ES-I3 (cell line): ENCODE measurements at regions not wholly inside any gene's neighbourhood (a gene's known extent, or its start where the extent isn't known, plus 50 kb on each side); places are given as distances from the start of the nearest gene placed in this dataset.
"Not testable (repeated sequence)": the region's sequence is repeated elsewhere in the genome, so short reads cannot be mapped to it uniquely, and the experiment has no call there.

Experiments
- H3K36me3 ChIP-seq: 2 replicates; pipeline ENCODE4 v1.6.1; 2013; ENCODE audit warnings: mild to moderate bottlenecking, low read length, control low read depth, moderate library complexity; ENCODE audit not compliant: insufficient read depth
- H3K4me1 ChIP-seq: 2 replicates; pipeline ENCODE4 v1.6.1; 2013; ENCODE audit warnings: mild to moderate bottlenecking, control low read depth, low read length; ENCODE audit not compliant: insufficient read depth
- H3K9ac ChIP-seq: 2 replicates; pipeline ENCODE4 v1.6.1; 2013; ENCODE audit warnings: low read depth, mild to moderate bottlenecking, low read length, moderate library complexity
- H3K9me3 ChIP-seq: 2 replicates; pipeline ENCODE4 v1.6.1; 2013; ENCODE audit warnings: mild to moderate bottlenecking, low read length, moderate library complexity; ENCODE audit not compliant: control insufficient read depth, insufficient read depth

- no peak overlapping the region for H3K9ac ChIP-seq
- no peaks in the 10 kb centered on the region for H3K4me1 ChIP-seq
- H3K9me3 ChIP-seq: no peaks in the 10 kb centered on the region
- H3K36me3 ChIP-seq: no peaks in the 10 kb centered on the region; the same call in 1 of the 2 replicates
Observed at GRCh38 chr7:47080816-47081215, 501.1 kb downstream of the TNS3 start.

- no peaks in the 10 kb centered on the region for H3K9me3 ChIP-seq
- H3K9ac ChIP-seq: no peak overlapping the region
- no peaks in the 10 kb centered on the region for H3K4me1 ChIP-seq
- no peaks in the 10 kb centered on the region; the same call in 1 of the 2 replicates for H3K36me3 ChIP-seq
Observed at GRCh38 chr7:47078241-47078640, 503.7 kb downstream of the TNS3 start.

DNA sequence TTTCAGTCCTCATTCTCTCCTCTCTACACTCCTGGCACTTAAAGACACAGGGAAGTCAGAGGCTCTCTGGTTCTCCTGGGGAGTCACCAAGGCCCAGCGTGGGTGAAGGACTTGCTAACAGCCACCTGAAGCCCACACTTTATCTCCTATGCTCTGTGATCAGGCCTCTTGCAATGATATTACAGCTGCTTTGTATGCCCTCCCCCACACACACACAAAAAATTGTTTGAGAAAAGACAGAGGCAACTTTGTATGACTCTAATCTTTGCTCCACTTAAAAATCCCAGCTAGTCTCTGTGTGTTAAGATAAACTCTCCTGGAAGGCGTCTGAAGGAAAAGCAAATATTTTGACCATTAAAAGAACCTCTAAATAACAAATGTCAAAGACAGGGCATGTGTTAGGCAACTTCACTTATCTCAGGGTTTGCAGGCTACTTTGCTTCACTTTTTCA lies 507.2 kb downstream of the TNS3 start:
- H3K9me3 ChIP-seq: no peaks in the 10 kb centered on the region
- no peak overlapping the region for H3K9ac ChIP-seq
- no peaks in the 10 kb centered on the region; the same call in 1 of the 2 replicates for H3K36me3 ChIP-seq
- no peaks in the 10 kb centered on the region for H3K4me1 ChIP-seq

- H3K4me1 ChIP-seq: no peaks in the 10 kb centered on the region
- H3K9ac ChIP-seq: no peak overlapping the region
- no peaks in the 10 kb centered on the region for H3K36me3 ChIP-seq
- H3K9me3 ChIP-seq: no peaks in the 10 kb centered on the region
Observed at GRCh38 chr7:47073284-47073683, 508.6 kb downstream of the TNS3 start.

GRCh38 chr7:47071866-47072265 lies 510.0 kb downstream of the TNS3 start:
- no peaks in the 10 kb centered on the region for H3K36me3 ChIP-seq
- no peaks in the 10 kb centered on the region for H3K9me3 ChIP-seq
- no peaks in the 10 kb centered on the region for H3K4me1 ChIP-seq
- no peak overlapping the region for H3K9ac ChIP-seq

- Histone ChIP-seq H3K9me3 (no peaks in the 10 kb centered on the region), H3K9ac (no peak overlapping the region), H3K4me1 (no peaks in the 10 kb centered on the region), H3K36me3 (no peaks in the 10 kb centered on the region)
Observed at GRCh38 chr7:47069385-47070076, 512.4 kb downstream of the TNS3 start.

GRCh38 chr7:47066976-47067614 lies 514.8 kb downstream of the TNS3 start:
- Histone ChIP-seq H3K9ac (no peak overlapping the region), H3K36me3 (no peaks in the 10 kb centered on the region), H3K9me3 (no peaks in the 10 kb centered on the region), H3K4me1 (no peaks in the 10 kb centered on the region)

- Histone ChIP-seq H3K36me3 (no peaks in the 10 kb centered on the region), H3K4me1 (no peaks in the 10 kb centered on the region), H3K9me3 (no peaks in the 10 kb centered on the region), H3K9ac (no peak overlapping the region)
Observed at GRCh38 chr7:47056731-47057130, 525.2 kb downstream of the TNS3 start.

DNA sequence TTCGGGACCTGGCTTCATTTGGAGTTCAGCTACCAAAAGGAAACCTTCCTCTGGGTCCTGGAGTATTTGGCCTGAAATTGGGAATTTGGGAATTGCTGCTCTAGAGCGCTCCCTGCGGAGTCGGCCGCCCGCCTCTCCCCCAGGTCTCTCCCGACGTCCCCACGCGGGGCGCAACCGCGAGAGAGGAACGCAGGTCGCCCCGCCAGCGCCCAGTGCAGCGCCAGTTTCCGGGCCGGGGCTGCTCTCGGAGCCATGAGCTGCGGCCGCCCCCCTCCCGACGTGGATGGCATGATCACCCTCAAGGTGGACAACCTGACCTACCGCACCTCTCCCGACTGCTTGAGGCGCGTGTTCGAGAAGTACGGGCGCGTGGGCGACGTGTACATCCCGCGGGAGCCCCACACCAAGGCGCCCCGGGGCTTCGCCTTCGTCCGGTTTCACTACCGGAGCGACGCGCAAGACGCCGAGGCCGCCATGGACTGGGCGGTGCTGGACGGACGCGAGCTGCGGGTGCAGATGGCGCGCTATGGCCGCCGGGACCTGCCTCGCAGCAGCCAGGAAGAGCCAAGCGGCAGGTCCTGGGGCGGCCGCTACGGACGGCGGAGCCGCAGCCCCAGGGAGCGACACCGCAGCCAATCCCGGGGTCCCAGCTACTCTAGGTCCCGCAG lies 529.2 kb downstream of the TNS3 start:
- H3K9ac ChIP-seq, H3K36me3 ChIP-seq, H3K4me1 ChIP-seq, H3K9me3 ChIP-seq: not testable (repeated sequence)

- no peak overlapping the region for H3K9ac ChIP-seq
- no peaks in the 10 kb centered on the region for H3K4me1 ChIP-seq
- H3K36me3 ChIP-seq: no peaks in the 10 kb centered on the region
- no peaks in the 10 kb centered on the region for H3K9me3 ChIP-seq
Observed at GRCh38 chr7:47049234-47049774, 532.6 kb downstream of the TNS3 start.

DNA sequence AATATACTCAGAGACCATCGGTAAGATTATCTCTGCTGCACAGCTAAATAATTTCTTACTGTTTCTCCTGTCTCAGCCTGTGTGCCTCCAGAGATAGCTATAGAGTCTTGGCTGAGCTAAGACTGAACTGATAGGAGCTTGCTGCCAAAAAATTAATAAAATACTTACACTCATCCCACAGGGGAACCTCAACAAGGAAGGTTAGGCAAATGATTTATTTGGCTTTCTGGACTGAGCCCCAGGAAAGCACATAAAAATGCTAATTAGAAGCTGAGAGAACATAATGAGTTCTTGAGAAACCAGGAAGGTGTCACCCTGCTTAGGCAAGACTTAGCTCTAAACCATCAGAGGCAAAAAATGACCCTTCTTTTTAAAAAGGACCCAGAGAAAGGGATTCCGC lies 534.5 kb downstream of the TNS3 start:
- no peak overlapping the region for H3K9ac ChIP-seq
- no peaks in the 10 kb centered on the region for H3K9me3 ChIP-seq
- H3K36me3 ChIP-seq: no peaks in the 10 kb centered on the region
- H3K4me1 ChIP-seq: no peaks in the 10 kb centered on the region

DNA sequence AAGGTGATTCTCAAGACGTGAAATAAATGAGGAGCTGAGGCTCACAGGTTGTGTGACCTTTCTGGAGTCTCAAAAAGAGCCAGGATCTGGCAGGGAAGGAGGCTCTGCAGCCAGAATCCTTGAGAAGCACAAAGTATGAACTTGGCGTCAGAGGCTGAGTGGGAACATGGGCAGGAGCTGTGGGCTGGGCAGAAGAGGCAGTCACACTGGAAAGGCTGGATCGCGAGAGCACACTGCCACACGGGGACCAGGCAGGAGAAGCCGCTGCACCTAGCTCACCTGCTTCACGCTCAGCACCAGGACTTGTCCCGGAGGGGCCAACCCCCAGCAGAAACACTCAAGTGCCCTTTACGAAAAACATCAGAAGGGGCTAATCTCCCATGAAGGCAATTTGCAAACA lies 535.0 kb downstream of the TNS3 start:
- no peaks in the 10 kb centered on the region for H3K9me3 ChIP-seq
- H3K9ac ChIP-seq: no peak overlapping the region
- no peaks in the 10 kb centered on the region for H3K4me1 ChIP-seq
- no peaks in the 10 kb centered on the region for H3K36me3 ChIP-seq

- Histone ChIP-seq H3K4me1 (no peaks in the 10 kb centered on the region), H3K36me3 (no peaks in the 10 kb centered on the region), H3K9ac (no peak overlapping the region), H3K9me3 (no peaks in the 10 kb centered on the region)
Observed at GRCh38 chr7:47045207-47046051, 536.5 kb downstream of the TNS3 start.

- Histone ChIP-seq H3K9ac (no peak overlapping the region), H3K4me1 (no peaks in the 10 kb centered on the region), H3K36me3 (no peaks in the 10 kb centered on the region), H3K9me3 (no peaks in the 10 kb centered on the region)
Observed at GRCh38 chr7:47044625-47045024, 537.3 kb downstream of the TNS3 start.
